ENCODE measurements at regions not wholly inside any gene's neighbourhood (a gene's known extent, or its start where the extent isn't known, plus 50 kb on each side); places are given as distances from the start of the nearest gene placed in this dataset.

- no peak for TF ChIP-seq CTCF (IDR thresholded peaks at IDR 0.05)
- TF ChIP-seq EZH2 (IDR thresholded peaks at IDR 0.05): no peak
These were observed 257.9 kb downstream of the PCDH18 start for GRCh38 chr4:137274404-137274803.
